ENCODE measurements at regions not wholly inside any gene's neighbourhood (a gene's known extent, or its start where the extent isn't known, plus 50 kb on each side); places are given as distances from the start of the nearest gene placed in this dataset.
A peak's percentile ranks its signal among the peaks of the same experiment; 100 is the strongest.
"Not testable (repeated sequence)": the region's sequence is repeated elsewhere in the genome, so short reads cannot be mapped to it uniquely, and the experiment has no call there.

GRCh38 chr4:77220828-77221613 lies 64.0 kb downstream of the CCNG2 start:
- no peak overlapping the region for H3K4me3 Mint-ChIP-seq
- ATAC-seq = no peak
- H3K9me3 Mint-ChIP-seq = no peaks in the 10 kb centered on the region
- no peak for DNase-seq
- no peak overlapping the region for H3K27ac Mint-ChIP-seq
- no peaks in the 10 kb centered on the region for H3K4me1 Mint-ChIP-seq
- peaks cover 0 to 4% (median 0%) of the 10 kb centered on the region in 5 donors for H3K27me3 Mint-ChIP-seq
- H3K36me3 Mint-ChIP-seq = no peaks in the 10 kb centered on the region
- POLR2A ChIA-PET = no interaction called here

- no peak for ATAC-seq
- Mint-ChIP-seq H3K27ac (no peak overlapping the region), H3K27me3 (peaks cover 0 to 12% (median 0%) of the 10 kb centered on the region in 5 donors), H3K36me3 (peaks cover 0 to 4% (median 3%) of the 10 kb centered on the region in 3 donors), H3K9me3 (peaks cover 0 to 22% (median 12%) of the 10 kb centered on the region in 9 donors), H3K4me3 (no peak overlapping the region), H3K4me1 (no peaks in the 10 kb centered on the region)
- POLR2A ChIA-PET = no interaction called here
- no peak for DNase-seq
Measured at GRCh38 chr4:77225022-77225421, 68.0 kb downstream of the CCNG2 start.

DNA sequence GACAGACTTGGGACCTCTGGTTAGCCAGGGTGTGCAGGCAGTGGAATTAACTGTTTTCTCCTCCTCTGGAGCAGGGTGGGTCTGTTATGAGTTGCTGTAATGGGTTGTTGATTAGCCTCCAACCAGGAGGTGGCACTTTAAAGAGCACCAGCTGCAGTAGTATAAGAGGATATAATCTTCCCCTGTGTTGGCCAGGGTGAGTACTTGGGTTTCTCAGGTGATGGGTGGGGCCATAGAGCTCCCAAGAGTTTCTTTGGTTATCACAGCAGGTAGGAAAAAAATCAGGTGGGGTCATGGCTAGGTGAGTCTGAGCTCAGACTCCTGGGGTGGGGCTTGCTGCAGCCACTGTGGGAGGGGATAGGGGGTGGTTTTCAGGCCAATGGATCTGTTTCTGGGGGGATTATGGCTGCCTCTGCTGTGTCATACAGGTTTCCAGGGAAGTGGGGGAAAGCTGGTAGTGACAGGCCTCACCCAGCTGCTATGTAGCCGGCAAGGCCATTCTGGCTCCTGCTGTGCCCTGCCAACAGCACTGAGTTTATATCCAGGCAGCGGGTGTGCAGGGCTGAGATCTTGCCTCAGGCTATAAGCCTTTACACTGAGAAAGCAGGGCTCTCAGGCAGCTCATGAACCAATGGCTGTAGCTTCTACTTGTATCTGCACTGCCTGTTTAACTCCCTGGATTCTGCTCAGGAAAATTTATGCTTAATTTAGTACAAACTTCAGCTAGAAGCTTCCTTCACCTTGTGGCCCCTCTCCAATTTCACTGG lies 70.1 kb downstream of the CCNG2 start:
- no peak overlapping the region for H3K4me3 Mint-ChIP-seq
- peaks cover 0 to 22% (median 12%) of the 10 kb centered on the region in 9 donors for H3K9me3 Mint-ChIP-seq
- no peak for DNase-seq
- H3K4me1 Mint-ChIP-seq = no peaks in the 10 kb centered on the region
- POLR2A ChIA-PET = no interaction called here
- peaks cover 0 to 12% (median 0%) of the 10 kb centered on the region in 5 donors for H3K27me3 Mint-ChIP-seq
- peaks cover 0 to 4% (median 3%) of the 10 kb centered on the region in 3 donors for H3K36me3 Mint-ChIP-seq
- H3K27ac Mint-ChIP-seq = no peak overlapping the region
- no peak for ATAC-seq

DNA sequence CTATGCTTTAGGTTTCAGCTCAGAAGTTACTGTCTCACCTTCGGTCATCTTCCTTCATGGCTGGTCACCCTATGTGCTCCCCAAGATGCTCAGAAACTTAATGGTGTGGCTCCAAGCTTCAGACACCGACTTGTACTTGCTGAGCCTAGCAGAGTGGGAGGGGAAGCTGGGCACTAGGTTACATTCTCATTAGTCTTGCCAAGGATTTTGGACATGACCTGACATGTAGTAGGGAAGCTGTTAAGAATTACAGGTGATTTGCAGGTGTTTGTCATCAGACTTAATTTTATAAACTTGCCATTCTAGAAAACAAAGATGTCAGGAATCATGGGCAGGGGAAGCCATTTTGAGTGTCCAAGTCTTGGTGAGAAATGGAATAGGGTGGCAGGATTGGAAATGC lies 72.4 kb downstream of the CCNG2 start:
- no peaks in the 10 kb centered on the region for H3K4me1 Mint-ChIP-seq
- no peak for DNase-seq
- POLR2A ChIA-PET = no interaction called here
- H3K27me3 Mint-ChIP-seq = peaks cover 0 to 11% (median 1%) of the 10 kb centered on the region in 5 donors
- H3K4me3 Mint-ChIP-seq = no peak overlapping the region
- peaks cover 0 to 4% (median 3%) of the 10 kb centered on the region in 3 donors for H3K36me3 Mint-ChIP-seq
- H3K27ac Mint-ChIP-seq = peak overlapping the region in 1 of 10 donors; percentile 65
- peaks cover 0 to 22% (median 12%) of the 10 kb centered on the region in 9 donors for H3K9me3 Mint-ChIP-seq
- no peak for ATAC-seq

DNA sequence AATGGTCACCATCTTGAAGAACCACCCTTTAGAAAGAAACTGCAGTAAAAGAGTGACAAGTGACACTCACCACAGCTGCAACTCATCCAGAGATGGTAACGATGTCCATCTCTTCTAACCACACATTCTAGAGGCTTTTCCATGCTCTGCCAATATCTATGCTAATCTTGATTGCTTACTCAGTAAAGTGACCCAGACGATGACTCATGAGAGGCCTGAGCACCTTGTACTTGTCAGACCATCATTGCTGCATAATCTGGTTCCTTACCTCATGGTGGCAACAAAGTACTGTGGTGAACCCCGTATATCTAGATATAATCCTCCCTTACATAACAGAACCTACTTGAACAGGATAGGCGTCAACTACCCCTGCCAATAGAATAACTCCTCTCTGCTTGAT lies 75.6 kb downstream of the CCNG2 start:
- Mint-ChIP-seq H3K4me1 (no peaks in the 10 kb centered on the region), H3K4me3 (no peak overlapping the region), H3K27ac (no peak overlapping the region), H3K9me3 (peaks cover 0 to 15% (median 6%) of the 10 kb centered on the region in 9 donors), H3K36me3 (peaks cover 0 to 4% (median 3%) of the 10 kb centered on the region in 3 donors), H3K27me3 (peaks cover 0 to 10% (median 7%) of the 10 kb centered on the region in 5 donors)
- POLR2A ChIA-PET = no interaction called here
- no peak for ATAC-seq
- DNase-seq = no peak

DNA sequence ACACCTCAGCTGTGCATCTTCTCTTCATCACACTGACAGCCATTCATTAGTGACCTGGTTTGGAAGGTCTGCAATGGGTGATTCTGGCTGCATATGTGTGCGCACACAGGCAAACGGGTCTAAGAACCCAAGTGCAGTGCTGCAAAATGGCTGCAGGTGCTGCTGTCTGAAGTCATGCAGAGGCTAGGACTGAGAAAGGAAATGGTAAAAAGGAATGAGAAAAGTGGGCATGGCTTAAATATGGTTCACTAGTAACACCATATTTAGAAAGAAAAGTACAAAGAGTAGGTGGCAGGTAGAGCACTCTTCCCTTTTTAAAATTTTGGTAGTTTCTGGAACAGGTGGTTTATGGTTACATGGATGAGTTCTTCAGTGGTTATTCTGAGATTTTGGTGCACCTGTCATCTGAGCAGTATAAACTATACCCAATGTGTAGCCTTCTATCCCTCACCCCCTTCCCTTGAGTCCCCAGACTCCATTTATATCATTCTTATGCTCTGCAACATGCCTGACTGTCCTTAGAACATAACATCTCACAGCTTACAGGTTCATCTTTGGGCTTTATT lies 78.4 kb downstream of the CCNG2 start:
- ATAC-seq = no peak
- no peaks in the 10 kb centered on the region for H3K36me3 Mint-ChIP-seq
- no peak overlapping the region for H3K27ac Mint-ChIP-seq
- peaks cover 1 to 7% (median 7%) of the 10 kb centered on the region in 5 donors for H3K27me3 Mint-ChIP-seq
- DNase-seq = no peak
- H3K4me3 Mint-ChIP-seq = no peak overlapping the region
- POLR2A ChIA-PET = no interaction called here
- H3K9me3 Mint-ChIP-seq = no peaks in the 10 kb centered on the region
- peaks cover 0 to 1% (median 0%) of the 10 kb centered on the region in 4 donors for H3K4me1 Mint-ChIP-seq

DNA sequence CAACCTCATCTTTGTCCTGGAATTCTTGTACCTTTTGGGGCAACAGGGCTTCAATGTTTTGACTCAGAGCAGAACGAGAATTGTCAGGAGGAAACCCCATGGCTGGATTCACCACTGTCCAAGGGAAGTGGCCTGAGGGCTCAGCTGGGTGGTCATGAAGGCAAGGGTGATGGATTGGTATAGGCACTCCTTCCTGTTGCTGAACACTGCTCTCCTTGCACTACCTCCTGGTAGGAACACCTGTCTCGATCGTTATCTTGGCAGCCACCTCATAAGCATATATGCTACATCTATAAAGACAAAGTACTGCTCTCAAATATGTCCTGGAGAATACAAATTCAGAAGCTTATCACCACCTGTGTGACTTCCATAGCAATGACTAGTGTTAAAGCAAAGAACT lies 79.8 kb downstream of the CCNG2 start:
- no peaks in the 10 kb centered on the region for H3K36me3 Mint-ChIP-seq
- POLR2A ChIA-PET = no interaction called here
- no peak for DNase-seq
- H3K4me1 Mint-ChIP-seq = peaks cover 0 to 4% (median 0%) of the 10 kb centered on the region in 4 donors
- no peaks in the 10 kb centered on the region for H3K9me3 Mint-ChIP-seq
- H3K27me3 Mint-ChIP-seq = peaks cover 4 to 11% (median 7%) of the 10 kb centered on the region in 5 donors
- no peak overlapping the region for H3K27ac Mint-ChIP-seq
- no peak for ATAC-seq
- no peak overlapping the region for H3K4me3 Mint-ChIP-seq

GRCh38 chr4:77240469-77241066 lies 83.6 kb downstream of the CCNG2 start:
- DNase-seq (peak; percentile 14 to 74 (median 40)), ATAC-seq (peak; percentile 65 to 69)
- no peak overlapping the region for H3K27ac Mint-ChIP-seq
- no peak overlapping the region for H3K4me3 Mint-ChIP-seq
- peaks cover 0 to 7% (median 4%) of the 10 kb centered on the region in 5 donors for H3K27me3 Mint-ChIP-seq
- POLR2A ChIA-PET = no interaction called here
- H3K36me3 Mint-ChIP-seq = no peaks in the 10 kb centered on the region
- no peaks in the 10 kb centered on the region for H3K9me3 Mint-ChIP-seq
- peaks cover 0 to 4% (median 0%) of the 10 kb centered on the region in 4 donors for H3K4me1 Mint-ChIP-seq

DNA sequence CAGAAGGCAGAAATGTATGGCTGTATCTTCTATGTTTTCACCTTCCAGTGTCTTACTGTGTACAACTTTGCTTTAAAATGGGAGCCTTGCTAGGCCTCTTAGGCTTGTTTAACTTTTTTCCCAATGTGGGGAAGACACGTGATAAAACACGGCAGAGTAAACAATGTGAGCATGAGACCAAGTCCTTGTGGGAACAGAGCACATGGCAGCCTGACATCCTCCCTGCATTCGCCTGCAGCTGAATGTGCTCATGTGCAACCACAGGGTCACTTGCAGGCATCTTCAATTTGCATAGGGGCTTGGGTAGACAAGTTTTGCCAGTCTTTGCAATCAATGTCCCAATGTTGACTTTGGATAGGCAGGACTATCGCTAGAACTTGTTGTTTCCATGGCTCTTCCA lies 91.8 kb downstream of the CCNG2 start:
- no peak for ATAC-seq
- POLR2A ChIA-PET = no interaction called here
- Mint-ChIP-seq H3K4me3 (no peak overlapping the region), H3K27ac (no peak overlapping the region), H3K36me3 (no peaks in the 10 kb centered on the region), H3K4me1 (no peaks in the 10 kb centered on the region), H3K9me3 (no peaks in the 10 kb centered on the region), H3K27me3 (peaks cover 0 to 22% (median under 1%) of the 10 kb centered on the region in 5 donors)
- no peak for DNase-seq

GRCh38 chr4:77251751-77252150 lies 94.7 kb downstream of the CCNG2 start:
- H3K4me1 Mint-ChIP-seq = no peaks in the 10 kb centered on the region
- DNase-seq (no peak), ATAC-seq (no peak)
- peaks cover 0 to 6% (median 0%) of the 10 kb centered on the region in 9 donors for H3K9me3 Mint-ChIP-seq
- H3K27me3 Mint-ChIP-seq = peaks cover 0 to 43% (median 9%) of the 10 kb centered on the region in 5 donors
- no peaks in the 10 kb centered on the region for H3K36me3 Mint-ChIP-seq
- no peak overlapping the region for H3K27ac Mint-ChIP-seq
- no peak overlapping the region for H3K4me3 Mint-ChIP-seq
- POLR2A ChIA-PET = no interaction called here

GRCh38 chr4:77263247-77263646 lies 106.2 kb downstream of the CCNG2 start:
- peaks cover 0 to 5% (median 0%) of the 10 kb centered on the region in 5 donors for H3K27me3 Mint-ChIP-seq
- DNase-seq (no peak), ATAC-seq (no peak)
- POLR2A ChIA-PET = no interaction called here
- no peak overlapping the region for H3K4me3 Mint-ChIP-seq
- peaks cover 0 to 14% (median 2%) of the 10 kb centered on the region in 3 donors for H3K36me3 Mint-ChIP-seq
- peaks cover 0 to 24% (median 14%) of the 10 kb centered on the region in 9 donors for H3K9me3 Mint-ChIP-seq
- H3K4me1 Mint-ChIP-seq = no peaks in the 10 kb centered on the region
- H3K27ac Mint-ChIP-seq = no peak overlapping the region

DNA sequence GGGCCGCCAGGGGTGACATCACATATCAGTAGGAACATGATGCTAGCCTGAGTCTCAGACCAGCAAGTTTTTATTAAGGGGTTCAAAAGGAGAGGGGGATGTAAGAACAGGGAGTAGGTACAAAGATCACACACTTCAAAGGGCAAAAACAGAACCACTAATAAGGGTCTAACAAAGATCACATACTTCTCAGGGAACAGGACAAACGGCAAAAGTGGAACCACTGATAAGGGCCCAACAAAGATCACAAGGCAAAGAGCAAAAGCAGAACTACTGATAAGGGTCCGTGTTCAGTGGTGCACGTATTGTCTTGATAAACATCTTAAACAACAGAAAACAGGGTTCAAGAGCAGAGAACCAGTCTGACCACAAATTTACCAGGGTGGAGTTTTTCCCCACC lies 107.0 kb downstream of the CCNG2 start:
- Mint-ChIP-seq H3K36me3 (peaks cover 0 to 14% (median 2%) of the 10 kb centered on the region in 3 donors), H3K9me3 (peaks cover 0 to 21% (median 14%) of the 10 kb centered on the region in 9 donors)
- H3K4me3 Mint-ChIP-seq, ATAC-seq, H3K27ac Mint-ChIP-seq, POLR2A ChIA-PET, H3K4me1 Mint-ChIP-seq, H3K27me3 Mint-ChIP-seq, DNase-seq: not testable (repeated sequence)
